GM23338 (cell line): ENCODE measurements at regions not wholly inside any gene's neighbourhood (a gene's known extent, or its start where the extent isn't known, plus 50 kb on each side); places are given as distances from the start of the nearest gene placed in this dataset.

Experiments used
- ATAC-seq: fragments of 200-7000 bp; cut with Tn5 transposase; 3 replicates; pipeline ENCODE4 v1.9.1; 2020
- DNase-seq: peaks from one replicate; pipeline ENCODE4 v3.0.0-alpha.2; 2015; ENCODE audit warnings: low spot score
- H2AFZ ChIP-seq: fragments of 200-600 bp; sonication (generic); 2 replicates; pipeline ENCODE4 v1.8.0; 2016; ENCODE audit warnings: antibody characterized with exemption, mild to moderate bottlenecking, moderate library complexity
- H3F3A ChIP-seq: fragments of 200-600 bp; sonication (generic); replicated peaks from 2 replicates; pipeline ENCODE4 v1.8.0; 2017; ENCODE audit warnings: antibody characterized with exemption, mixed run types, low read depth
- H3K27ac ChIP-seq: fragments of 200-600 bp; sonication (generic); 2 replicates; pipeline ENCODE4 v1.6.1; 2016; ENCODE audit warnings: low read depth
- H3K27me3 ChIP-seq: fragments of 200-600 bp; sonication (generic); 2 replicates; pipeline ENCODE4 v1.8.0; 2016; ENCODE audit warnings: mild to moderate bottlenecking, mixed run types, moderate library complexity; ENCODE audit not compliant: insufficient read depth
- H3K36me3 ChIP-seq: fragments of 200-600 bp; sonication (generic); 2 replicates; pipeline ENCODE4 v1.8.0; 2016; ENCODE audit warnings: mild to moderate bottlenecking; ENCODE audit not compliant: insufficient read depth
- H3K4me1 ChIP-seq: fragments of 200-600 bp; sonication (generic); 2 replicates; pipeline ENCODE4 v1.8.0; 2016; ENCODE audit warnings: mild to moderate bottlenecking, moderate library complexity; ENCODE audit not compliant: insufficient read depth
- H3K4me2 ChIP-seq: fragments of 200-600 bp; sonication (generic); 2 replicates; pipeline ENCODE4 v1.7.1; 2017; ENCODE audit warnings: mixed run types
- H3K4me3 ChIP-seq: fragments of 200-600 bp; sonication (generic); 2 replicates; pipeline ENCODE4 v1.6.1; 2016; ENCODE audit warnings: mixed run types
- H3K79me2 ChIP-seq: fragments of 200-600 bp; sonication (generic); replicated peaks from 2 replicates; pipeline ENCODE4 v1.8.0; 2017; ENCODE audit warnings: mild to moderate bottlenecking; ENCODE audit not compliant: insufficient read depth
- H3K9me2 ChIP-seq: fragments of 200-600 bp; sonication (generic); 2 replicates; pipeline ENCODE4 v1.8.0; 2017; ENCODE audit not compliant: insufficient read depth
- H4K20me1 ChIP-seq: fragments of 200-600 bp; sonication (generic); replicated peaks from 2 replicates; pipeline ENCODE4 v1.8.0; 2017; ENCODE audit warnings: mild to moderate bottlenecking; ENCODE audit not compliant: insufficient read depth
- H3K27ac Mint-ChIP-seq: 2 replicates; pipeline ENCODE4 v1.8.0; 2020; ENCODE audit warnings: inconsistent platforms, mild to moderate bottlenecking, moderate library complexity, mixed read lengths
- H3K27me3 Mint-ChIP-seq: 3 replicates; pipeline ENCODE4 v1.8.0; 2022; ENCODE audit warnings: low read depth, mild to moderate bottlenecking, moderate library complexity, mixed read lengths, inconsistent platforms; ENCODE audit not compliant: insufficient read depth, poor library complexity
- H3K36me3 Mint-ChIP-seq: 3 replicates; pipeline ENCODE4 v1.8.0; 2021; ENCODE audit warnings: low read depth, mild to moderate bottlenecking, inconsistent platforms, moderate library complexity, mixed read lengths
- H3K4me1 Mint-ChIP-seq: 3 replicates; pipeline ENCODE4 v1.8.0; 2020; ENCODE audit warnings: mild to moderate bottlenecking, inconsistent platforms, mixed read lengths
- H3K4me3 Mint-ChIP-seq: 3 replicates; pipeline ENCODE4 v1.8.0; 2021; ENCODE audit warnings: moderate library complexity, mild to moderate bottlenecking, inconsistent platforms, mixed read lengths
- H3K9me3 Mint-ChIP-seq: 3 replicates; pipeline ENCODE4 v1.8.0; 2020; ENCODE audit warnings: moderate library complexity, mild to moderate bottlenecking, inconsistent platforms, mixed read lengths
- CREB1 ChIP-seq: fragments of 250-450 bp; sonication (Bioruptor Pico); IDR thresholded peaks from 2 replicates; pipeline ENCODE4 v1.5.0; 2020; ENCODE audit warnings: low read depth, mild to moderate bottlenecking, moderate library complexity
- EZH2phosphoT487 ChIP-seq: fragments of 200-600 bp; sonication (generic); IDR thresholded peaks from one replicate; pipeline ENCODE4 v1.8.1; 2018; ENCODE audit warnings: antibody characterized with exemption; ENCODE audit not compliant: unreplicated experiment
- JUNB ChIP-seq: IDR thresholded peaks from one replicate; pipeline ENCODE4 v1.6.1; 2016; ENCODE audit warnings: antibody characterized with exemption; ENCODE audit not compliant: unreplicated experiment
- NANOG ChIP-seq: IDR thresholded peaks from 2 replicates; pipeline ENCODE4 v1.6.1; 2016; ENCODE audit warnings: antibody characterized with exemption, borderline replicate concordance
- STAT1 ChIP-seq: IDR thresholded peaks from one replicate; pipeline ENCODE4 v1.6.1; 2016; ENCODE audit warnings: antibody characterized with exemption; ENCODE audit not compliant: unreplicated experiment
- ZNF331 ChIP-seq: fragments of 250-450 bp; sonication (Bioruptor Pico); IDR thresholded peaks from 2 replicates; pipeline ENCODE4 v1.5.0; 2020; ENCODE audit warnings: low read depth, mild to moderate bottlenecking, moderate library complexity
- ZNF462 ChIP-seq: fragments of 250-450 bp; sonication (Bioruptor Pico); IDR thresholded peaks from 2 replicates; pipeline ENCODE4 v1.5.0; 2020; ENCODE audit warnings: mild to moderate bottlenecking, moderate library complexity
- TF ChIP-seq, protein P1 (sequence below): IDR thresholded peaks from 2 replicates; pipeline ENCODE4 v1.6.1; 2016; ENCODE audit warnings: antibody characterized with exemption
- TF ChIP-seq, protein P2 (sequence below), 2 experiments: fragments of 200-600 bp in 1 of 2; sonication (generic) in 1 of 2; conservative IDR thresholded peaks; 2 replicates each; pipeline versions ENCODE4 v1.5.1 to v1.6.1; 2016 to 2017; ENCODE audit warnings: antibody characterized with exemption in 2 of 2, low read depth in 2 of 2, mild to moderate bottlenecking in 2 of 2, moderate library complexity in 1 of 2
- TF ChIP-seq, protein P3 (sequence below): IDR thresholded peaks from one replicate; pipeline ENCODE4 v1.6.1; 2018; ENCODE audit warnings: antibody characterized with exemption; ENCODE audit not compliant: unreplicated experiment

DNA sequence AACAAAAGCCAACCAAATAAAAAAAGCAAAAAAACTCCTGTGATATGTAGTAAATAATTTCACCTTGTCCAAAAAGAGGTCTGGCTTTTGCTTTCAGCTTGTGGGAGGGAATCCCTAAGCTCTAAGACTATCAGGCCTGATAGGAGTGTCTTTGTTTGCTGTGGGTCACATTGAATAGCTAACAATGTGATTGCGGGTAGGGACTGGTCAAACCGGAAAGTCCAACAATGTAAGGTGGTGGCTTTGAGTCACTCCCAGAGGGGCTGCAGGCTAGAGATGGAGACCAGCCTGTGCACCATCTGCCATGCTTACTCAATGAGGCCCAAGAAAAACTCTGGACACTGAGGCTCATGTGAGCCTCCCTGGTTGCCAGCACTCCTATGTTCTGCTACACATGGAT lies 192.9 kb downstream of the TFCP2L1 start:
- Mint-ChIP-seq H3K27me3 (peaks cover 7% of the 10 kb centered on the region), H3K4me3 (no peak overlapping the region), H3K9me3 (peaks cover 10% of the 10 kb centered on the region; the same call in 2 of the 3 replicates), H3K27ac (no peak overlapping the region), H3K4me1 (no peaks in the 10 kb centered on the region; the same call in 2 of the 3 replicates), H3K36me3 (peaks cover 3% of the 10 kb centered on the region; the same call in 1 of the 3 replicates)
- Histone ChIP-seq H3K4me1 (no peaks in the 10 kb centered on the region), H3K27me3 (no peaks in the 10 kb centered on the region), H3F3A (no peaks in the 10 kb centered on the region), H3K9me2 (no peaks in the 10 kb centered on the region), H3K4me3 (no peak overlapping the region), H2AFZ (no peak overlapping the region), H4K20me1 (no peaks in the 10 kb centered on the region), H3K79me2 (no peaks in the 10 kb centered on the region), H3K36me3 (no peaks in the 10 kb centered on the region), H3K27ac (no peak overlapping the region), H3K4me2 (no peak overlapping the region)
- DNase-seq, result no peak
- TF ChIP-seq NANOG (no peak), CREB1 (no peak), EZH2phosphoT487 (no peak), JUNB (no peak)
- TF ChIP-seq, protein P1, sequence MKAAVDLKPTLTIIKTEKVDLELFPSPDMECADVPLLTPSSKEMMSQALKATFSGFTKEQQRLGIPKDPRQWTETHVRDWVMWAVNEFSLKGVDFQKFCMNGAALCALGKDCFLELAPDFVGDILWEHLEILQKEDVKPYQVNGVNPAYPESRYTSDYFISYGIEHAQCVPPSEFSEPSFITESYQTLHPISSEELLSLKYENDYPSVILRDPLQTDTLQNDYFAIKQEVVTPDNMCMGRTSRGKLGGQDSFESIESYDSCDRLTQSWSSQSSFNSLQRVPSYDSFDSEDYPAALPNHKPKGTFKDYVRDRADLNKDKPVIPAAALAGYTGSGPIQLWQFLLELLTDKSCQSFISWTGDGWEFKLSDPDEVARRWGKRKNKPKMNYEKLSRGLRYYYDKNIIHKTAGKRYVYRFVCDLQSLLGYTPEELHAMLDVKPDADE, result no peak
- no peak for ATAC-seq

DNA sequence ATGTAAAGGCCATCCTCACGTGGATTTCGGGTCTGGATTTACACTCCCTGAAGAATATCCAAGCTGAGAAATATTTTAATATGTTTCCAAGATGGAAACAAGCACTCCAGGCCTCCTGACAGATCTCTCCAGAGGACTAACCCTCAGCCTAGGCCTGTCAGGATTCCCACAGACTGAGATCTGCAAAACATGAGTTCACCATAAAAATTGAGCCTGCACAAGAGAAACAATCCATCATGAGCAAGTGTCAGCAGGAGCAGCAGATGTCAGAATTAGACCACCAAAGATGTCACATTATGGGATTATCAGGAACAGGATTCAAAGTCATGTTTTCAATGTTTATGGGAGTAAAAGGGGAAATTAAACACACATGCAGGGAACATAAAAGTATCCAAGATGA lies 191.3 kb downstream of the TFCP2L1 start:
- Mint-ChIP-seq H3K27ac (no peak overlapping the region), H3K4me1 (no peaks in the 10 kb centered on the region; the same call in 2 of the 3 replicates), H3K4me3 (no peak overlapping the region), H3K27me3 (peaks cover 15% of the 10 kb centered on the region), H3K9me3 (peaks cover 10% of the 10 kb centered on the region; the same call in 2 of the 3 replicates), H3K36me3 (peaks cover 3% of the 10 kb centered on the region; the same call in 1 of the 3 replicates)
- ATAC-seq, result no peak
- H3K79me2 ChIP-seq, result no peaks in the 10 kb centered on the region
- H4K20me1 ChIP-seq, result no peaks in the 10 kb centered on the region
- no peaks in the 10 kb centered on the region for H3K27me3 ChIP-seq
- H3K9me2 ChIP-seq, result no peaks in the 10 kb centered on the region
- H3K4me2 ChIP-seq, result no peak overlapping the region
- H3K4me3 ChIP-seq, result no peak overlapping the region
- H3K27ac ChIP-seq, result no peak overlapping the region
- H3K4me1 ChIP-seq, result no peaks in the 10 kb centered on the region
- no peaks in the 10 kb centered on the region for H3F3A ChIP-seq
- H2AFZ ChIP-seq, result no peak overlapping the region
- no peaks in the 10 kb centered on the region for H3K36me3 ChIP-seq
- DNase-seq, result no peak
- TF ChIP-seq STAT1 (no peak), ZNF331 (CRISPR knock-in tag) (no peak), ZNF462 (CRISPR knock-in tag) (no peak), JUNB (no peak), CREB1 (no peak)
- TF ChIP-seq, protein P2, sequence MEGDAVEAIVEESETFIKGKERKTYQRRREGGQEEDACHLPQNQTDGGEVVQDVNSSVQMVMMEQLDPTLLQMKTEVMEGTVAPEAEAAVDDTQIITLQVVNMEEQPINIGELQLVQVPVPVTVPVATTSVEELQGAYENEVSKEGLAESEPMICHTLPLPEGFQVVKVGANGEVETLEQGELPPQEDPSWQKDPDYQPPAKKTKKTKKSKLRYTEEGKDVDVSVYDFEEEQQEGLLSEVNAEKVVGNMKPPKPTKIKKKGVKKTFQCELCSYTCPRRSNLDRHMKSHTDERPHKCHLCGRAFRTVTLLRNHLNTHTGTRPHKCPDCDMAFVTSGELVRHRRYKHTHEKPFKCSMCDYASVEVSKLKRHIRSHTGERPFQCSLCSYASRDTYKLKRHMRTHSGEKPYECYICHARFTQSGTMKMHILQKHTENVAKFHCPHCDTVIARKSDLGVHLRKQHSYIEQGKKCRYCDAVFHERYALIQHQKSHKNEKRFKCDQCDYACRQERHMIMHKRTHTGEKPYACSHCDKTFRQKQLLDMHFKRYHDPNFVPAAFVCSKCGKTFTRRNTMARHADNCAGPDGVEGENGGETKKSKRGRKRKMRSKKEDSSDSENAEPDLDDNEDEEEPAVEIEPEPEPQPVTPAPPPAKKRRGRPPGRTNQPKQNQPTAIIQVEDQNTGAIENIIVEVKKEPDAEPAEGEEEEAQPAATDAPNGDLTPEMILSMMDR (conservative IDR thresholded peaks at IDR 0.05; ENCODE audit: low read depth in 2 of 2), result no peak
- TF ChIP-seq, protein P3, sequence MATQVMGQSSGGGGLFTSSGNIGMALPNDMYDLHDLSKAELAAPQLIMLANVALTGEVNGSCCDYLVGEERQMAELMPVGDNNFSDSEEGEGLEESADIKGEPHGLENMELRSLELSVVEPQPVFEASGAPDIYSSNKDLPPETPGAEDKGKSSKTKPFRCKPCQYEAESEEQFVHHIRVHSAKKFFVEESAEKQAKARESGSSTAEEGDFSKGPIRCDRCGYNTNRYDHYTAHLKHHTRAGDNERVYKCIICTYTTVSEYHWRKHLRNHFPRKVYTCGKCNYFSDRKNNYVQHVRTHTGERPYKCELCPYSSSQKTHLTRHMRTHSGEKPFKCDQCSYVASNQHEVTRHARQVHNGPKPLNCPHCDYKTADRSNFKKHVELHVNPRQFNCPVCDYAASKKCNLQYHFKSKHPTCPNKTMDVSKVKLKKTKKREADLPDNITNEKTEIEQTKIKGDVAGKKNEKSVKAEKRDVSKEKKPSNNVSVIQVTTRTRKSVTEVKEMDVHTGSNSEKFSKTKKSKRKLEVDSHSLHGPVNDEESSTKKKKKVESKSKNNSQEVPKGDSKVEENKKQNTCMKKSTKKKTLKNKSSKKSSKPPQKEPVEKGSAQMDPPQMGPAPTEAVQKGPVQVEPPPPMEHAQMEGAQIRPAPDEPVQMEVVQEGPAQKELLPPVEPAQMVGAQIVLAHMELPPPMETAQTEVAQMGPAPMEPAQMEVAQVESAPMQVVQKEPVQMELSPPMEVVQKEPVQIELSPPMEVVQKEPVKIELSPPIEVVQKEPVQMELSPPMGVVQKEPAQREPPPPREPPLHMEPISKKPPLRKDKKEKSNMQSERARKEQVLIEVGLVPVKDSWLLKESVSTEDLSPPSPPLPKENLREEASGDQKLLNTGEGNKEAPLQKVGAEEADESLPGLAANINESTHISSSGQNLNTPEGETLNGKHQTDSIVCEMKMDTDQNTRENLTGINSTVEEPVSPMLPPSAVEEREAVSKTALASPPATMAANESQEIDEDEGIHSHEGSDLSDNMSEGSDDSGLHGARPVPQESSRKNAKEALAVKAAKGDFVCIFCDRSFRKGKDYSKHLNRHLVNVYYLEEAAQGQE, result no peak
